NCI-H524 (cell line): ENCODE measurements at regions not wholly inside any gene's neighbourhood (a gene's known extent, or its start where the extent isn't known, plus 50 kb on each side); places are given as distances from the start of the nearest gene placed in this dataset.
"Not testable (repeated sequence)": the region's sequence is repeated elsewhere in the genome, so short reads cannot be mapped to it uniquely, and the experiment has no call there.

Source experiments
- DNase-seq, 2 experiments: peaks; one replicate each; lab custom pipeline; 2025; lab: John Stamatoyannopoulos, UW

DNA sequence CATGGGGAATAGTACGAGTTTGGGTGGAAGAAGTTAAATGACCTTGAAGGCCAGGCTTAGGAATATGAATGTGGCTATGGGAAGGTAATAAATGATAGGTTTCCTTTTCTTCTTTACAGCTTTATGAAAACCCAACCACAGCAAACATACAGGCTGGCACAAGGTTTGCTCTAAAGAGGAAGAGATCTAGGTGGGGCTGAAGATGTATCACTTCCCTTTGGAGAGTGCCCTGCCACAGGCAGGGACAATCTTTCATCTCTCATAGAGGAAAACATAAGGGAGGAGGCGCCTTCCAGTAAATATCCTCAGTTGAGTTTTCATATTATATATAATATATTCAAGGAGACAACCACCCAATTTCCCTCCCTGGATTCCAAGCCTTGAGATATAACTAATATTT lies 72.9 kb upstream of the FRMD6 start:
- DNase-seq: no peak

DNA sequence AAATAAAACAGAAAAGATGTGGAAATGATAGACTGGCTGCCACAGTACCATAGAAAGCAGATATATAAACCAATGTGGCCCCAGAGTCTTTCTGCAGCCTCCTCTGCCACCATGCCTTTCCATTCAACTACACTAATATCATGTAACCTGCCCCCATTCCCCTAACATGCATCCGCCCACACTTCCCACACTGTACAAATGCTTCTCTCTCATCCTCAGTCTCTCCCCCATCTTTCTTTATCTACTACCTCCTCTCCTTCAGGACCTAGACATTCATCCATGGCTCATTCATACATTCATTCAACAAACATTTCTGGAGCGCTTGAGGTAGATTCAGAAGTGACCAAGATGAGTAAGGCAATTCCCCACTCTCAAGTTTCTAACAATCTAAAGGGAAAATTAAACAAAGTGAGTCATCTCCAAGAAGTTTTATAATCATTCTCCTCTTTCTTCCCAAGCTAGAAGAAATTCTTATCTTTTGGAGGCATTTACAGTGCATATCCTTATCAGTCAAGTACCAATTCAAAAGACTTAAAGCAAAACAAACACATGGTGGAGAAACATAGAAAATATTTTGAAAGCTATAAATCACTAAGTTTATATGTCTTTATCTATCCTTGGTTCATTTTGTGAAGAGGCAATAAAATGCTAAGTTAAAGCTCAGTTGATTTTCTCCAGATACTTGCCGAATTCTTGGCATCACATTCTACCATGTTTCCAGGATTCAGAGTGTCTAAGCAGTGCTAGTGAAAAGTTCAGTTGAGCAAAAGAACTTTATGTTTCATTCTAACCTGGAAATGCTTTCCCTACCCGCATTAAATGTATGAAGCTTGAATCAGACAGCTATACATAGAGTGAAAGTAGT lies 70.5 kb upstream of the FRMD6 start:
- DNase-seq: no peak

DNA sequence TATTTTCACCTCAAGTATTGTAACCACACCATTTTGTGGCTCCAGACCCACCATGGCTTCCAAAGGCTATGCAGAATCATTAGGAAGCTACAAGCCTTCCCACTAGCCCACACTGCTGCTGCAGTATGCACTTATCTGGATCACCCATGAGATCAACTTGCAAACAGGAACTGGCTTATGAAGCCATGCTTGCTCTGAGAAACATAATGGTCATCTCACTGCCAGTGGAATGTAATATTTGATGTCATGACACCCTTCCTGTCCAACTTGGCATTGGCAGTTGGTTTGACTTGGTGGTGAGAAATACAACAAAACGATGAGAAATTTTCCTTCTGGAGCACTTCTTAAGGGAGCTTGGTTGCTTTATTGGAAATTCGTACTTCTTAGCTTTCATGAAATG lies 69.3 kb upstream of the FRMD6 start:
- no peak for DNase-seq

- no peak for DNase-seq
Measured at GRCh38 chr14:51585055-51585454, 66.7 kb upstream of the FRMD6 start.

DNA sequence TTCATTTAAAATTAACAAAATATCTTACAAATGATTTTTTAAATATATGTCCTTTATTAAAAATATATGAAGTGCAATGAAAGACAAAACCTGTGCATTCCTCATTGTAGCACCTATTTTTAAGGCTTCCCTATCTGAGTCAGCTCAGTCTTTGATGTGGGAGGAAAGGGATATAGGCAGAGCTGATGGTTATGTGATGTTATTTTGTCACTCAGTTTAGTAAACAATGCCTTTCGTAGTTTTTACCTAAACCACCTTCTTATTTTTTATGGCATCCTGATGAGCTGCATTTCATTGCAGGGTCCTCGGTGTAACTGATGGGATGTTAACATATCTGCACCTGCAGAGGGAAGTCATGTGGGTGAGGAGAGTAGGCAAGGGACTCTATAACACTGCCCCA lies 58.9 kb upstream of the FRMD6 start:
- no peak for DNase-seq

- DNase-seq: no peak
Measured at GRCh38 chr14:51593397-51593796, 58.3 kb upstream of the FRMD6 start.

GRCh38 chr14:51595881-51596455 lies 55.7 kb upstream of the FRMD6 start:
- DNase-seq: no peak

- no peak for DNase-seq
Measured at GRCh38 chr14:51596488-51597117, 55.1 kb upstream of the FRMD6 start.

DNA sequence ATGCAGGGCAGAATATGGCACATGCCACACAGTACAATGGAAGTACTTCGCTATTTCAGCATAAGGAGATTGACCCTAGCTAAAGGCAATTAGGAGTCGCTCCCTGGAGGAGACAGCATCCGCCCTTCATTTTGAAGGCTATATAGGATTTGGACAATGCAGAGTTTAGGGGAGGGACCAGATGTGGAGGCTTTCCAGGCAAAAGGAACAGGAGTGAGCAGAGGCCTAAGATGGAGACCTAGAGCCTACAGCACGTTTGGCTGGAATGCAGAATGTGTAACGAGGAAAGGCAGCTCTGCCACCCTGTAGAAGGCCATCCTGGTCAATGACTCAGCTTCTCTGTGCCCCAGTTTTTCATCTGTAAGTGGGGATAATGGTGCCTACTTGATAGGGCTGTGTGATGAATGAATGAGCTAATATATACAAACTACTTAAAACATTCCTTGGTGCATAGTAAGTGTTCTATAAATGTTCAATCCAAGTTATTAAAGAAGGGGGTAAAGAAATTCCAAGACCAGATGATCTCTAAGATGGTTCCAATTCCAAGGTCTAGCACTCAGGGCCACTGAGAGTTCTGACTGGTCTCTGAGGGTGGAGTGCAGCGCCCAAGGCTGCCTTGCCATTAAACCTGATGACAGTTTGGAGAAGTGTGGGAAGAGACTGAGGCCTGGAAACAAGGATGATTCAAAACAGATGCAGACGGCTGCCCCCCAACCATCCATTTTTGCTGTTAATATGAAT lies 54.3 kb upstream of the FRMD6 start:
- no peak for DNase-seq

- not testable (repeated sequence) for DNase-seq
Measured at GRCh38 chr14:51598924-51599600, 52.6 kb upstream of the FRMD6 start.

DNA sequence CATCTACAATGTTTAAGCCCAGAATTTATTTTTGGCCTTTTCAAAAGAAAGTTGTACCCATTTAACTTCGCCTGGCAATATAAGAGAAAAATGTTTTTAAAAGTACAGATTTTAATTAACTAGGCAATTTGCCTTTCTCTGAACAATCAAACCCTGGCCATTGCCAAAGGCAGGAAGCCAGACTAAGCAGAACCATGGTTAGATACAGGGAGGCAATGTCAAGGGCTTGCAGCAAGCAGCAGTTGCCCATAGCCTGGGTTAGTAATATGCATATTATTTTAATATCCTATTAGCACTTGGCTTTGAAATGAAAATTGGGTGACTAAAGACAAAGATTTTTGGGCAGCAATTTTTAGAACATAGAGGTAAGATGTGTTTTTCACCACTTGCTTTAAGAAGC lies 51.1 kb upstream of the FRMD6 start:
- no peak for DNase-seq
